Femur (tissue), 1 donor: ENCODE measurements at regions not wholly inside any gene's neighbourhood (a gene's known extent, or its start where the extent isn't known, plus 50 kb on each side); places are given as distances from the start of the nearest gene placed in this dataset.
"Not testable (repeated sequence)": the region's sequence is repeated elsewhere in the genome, so short reads cannot be mapped to it uniquely, and the experiment has no call there.

Experiments used
- DNase-seq: peaks from one replicate; pipeline ENCODE4 v3.0.0-alpha.2; 2017

- DNase-seq: no peak
Observed at GRCh38 chr16:72590151-72590937, 418.4 kb upstream of the PMFBP1 start.

GRCh38 chr16:72588551-72588950 is 416.6 kb upstream of the PMFBP1 start:
- no peak for DNase-seq

GRCh38 chr16:72578061-72578460 is 406.1 kb upstream of the PMFBP1 start:
- DNase-seq: not testable (repeated sequence)

- no peak for DNase-seq
Observed at GRCh38 chr16:72576189-72576588, 404.2 kb upstream of the PMFBP1 start.

DNA sequence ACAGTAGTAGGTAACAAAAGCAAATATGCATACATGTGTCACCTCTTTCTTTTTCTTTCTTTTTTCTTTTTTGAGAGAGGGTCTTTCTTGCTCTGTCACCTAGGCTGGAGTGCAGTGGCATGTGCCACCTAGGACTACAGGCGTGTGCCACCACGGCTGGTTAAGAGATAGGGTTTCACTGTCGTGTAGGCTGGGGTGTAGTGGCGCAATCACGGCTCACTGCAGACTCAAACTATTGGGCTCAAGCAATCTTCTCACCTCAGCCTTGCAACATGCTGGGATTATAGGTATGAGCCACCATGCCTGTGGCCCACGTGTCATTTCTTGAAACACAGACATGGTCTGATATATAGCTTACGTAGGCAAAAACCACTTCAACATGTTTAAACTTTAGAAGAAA is 397.7 kb upstream of the PMFBP1 start:
- no peak for DNase-seq

- DNase-seq: no peak
Observed at GRCh38 chr16:72568502-72568901, 396.5 kb upstream of the PMFBP1 start.

DNA sequence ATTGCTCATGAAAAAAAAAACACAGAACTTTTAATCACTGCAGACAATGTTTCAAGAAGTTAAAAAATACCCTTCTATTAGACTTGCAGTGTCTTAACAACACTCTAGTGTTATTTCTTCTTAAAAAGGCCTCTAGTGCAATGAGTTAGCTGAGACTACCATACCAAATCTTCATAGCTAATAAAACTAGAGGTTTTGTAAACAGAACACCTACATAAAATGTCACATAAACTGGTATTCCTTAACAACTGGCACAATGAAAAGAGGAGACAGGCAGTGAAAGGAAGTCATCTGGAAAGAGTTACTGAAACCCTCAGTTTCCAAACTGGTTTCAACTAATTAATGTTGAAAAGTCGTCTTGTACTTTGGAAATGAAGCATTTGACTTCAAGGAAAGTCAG is 394.2 kb upstream of the PMFBP1 start:
- DNase-seq: no peak

GRCh38 chr16:72565106-72565505 is 393.2 kb upstream of the PMFBP1 start:
- DNase-seq: no peak

DNA sequence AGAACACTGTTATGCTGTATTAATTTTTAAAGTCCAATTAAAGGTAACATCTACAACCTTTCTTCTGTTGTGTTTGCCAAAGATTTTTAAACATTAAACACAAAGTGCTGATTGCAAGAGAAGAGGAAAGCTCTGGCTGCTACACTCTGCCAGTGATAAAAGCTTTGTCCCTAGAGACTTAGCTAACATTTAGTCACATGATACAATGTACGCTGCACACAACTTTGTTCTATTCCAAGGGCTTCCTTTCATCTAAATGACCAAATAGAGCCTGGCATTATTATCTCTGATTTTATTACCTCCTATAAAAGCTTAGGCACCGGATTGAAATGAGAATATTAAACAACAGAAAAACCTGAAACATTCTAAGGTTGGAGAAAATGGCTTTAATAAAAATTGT is 388.7 kb upstream of the PMFBP1 start:
- no peak for DNase-seq

DNA sequence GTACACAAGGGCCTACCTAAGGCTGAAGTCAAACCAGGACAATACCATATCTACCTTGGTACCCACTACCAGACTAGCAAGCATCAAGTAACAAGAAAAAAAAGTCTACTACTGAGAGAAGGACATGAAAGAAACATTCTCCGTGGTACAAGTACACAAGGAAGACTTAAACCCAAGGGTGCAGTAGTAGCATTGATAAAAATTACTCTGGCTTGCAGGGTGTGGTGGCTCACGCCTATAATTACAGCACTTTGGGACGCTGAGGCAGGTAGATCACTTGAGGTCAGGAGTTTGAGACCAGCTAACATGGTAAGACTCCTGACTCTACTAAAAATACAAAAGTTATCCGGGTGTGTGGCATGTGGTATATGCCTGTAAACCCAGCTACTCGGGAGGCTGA is 386.5 kb upstream of the PMFBP1 start:
- DNase-seq: no peak

DNA sequence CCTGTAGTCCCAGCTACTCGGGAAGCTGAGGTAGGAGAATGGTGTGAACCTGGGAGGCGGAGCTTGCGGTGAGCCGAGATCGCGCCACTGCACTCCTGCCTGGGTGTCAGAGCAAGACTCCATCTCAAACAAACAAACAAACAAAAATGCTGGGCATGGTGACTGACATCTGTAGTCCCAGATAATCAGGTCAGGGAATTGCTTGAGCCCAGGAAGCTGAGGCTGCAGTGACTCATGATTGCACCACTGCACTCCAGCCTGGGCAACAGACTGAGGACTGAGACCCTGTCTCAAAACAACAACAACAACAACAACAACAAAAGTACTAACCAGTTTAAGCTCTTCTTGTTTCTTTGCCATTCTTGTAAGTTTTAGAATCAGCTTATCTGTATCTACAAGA is 383.0 kb upstream of the PMFBP1 start:
- no peak for DNase-seq

DNA sequence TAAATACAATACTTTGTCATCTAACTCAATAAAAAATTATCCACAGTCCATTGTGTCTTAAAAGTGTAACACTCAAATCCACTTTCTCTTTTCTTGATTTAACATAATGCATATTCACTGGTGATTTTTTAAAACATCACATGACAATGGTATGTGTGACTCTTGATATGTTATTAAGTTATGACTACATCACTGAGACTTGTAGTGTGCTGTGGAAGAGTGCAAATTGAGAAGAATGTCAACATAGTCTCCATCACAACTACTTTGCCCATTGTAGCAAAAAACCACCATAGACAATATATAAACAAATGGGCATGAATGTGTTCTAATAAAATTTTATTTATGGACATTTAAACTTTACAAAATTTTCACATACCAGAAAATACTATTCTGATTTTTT is 380.7 kb upstream of the PMFBP1 start:
- no peak for DNase-seq

- no peak for DNase-seq
Observed at GRCh38 chr16:72551649-72552048, 379.7 kb upstream of the PMFBP1 start.

DNA sequence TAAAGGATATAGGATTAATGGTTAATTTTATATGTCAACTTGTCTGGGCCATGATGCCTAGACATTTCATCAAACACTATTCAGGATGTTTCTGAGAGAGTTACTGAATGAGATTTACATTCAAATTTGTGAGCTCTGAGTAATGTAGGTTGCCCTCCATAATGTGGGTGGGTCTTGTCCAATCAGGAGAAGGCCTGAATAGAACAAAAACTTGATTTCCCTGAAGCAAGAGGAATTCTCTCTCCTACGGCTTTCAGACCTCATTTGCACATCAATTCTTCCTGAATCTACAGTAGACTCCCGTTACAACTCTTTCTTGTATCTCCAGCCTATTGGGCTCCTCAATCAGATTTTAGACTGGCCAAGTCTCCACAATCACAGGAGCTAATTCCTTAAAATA is 377.9 kb upstream of the PMFBP1 start:
- DNase-seq: no peak

- DNase-seq: no peak
Observed at GRCh38 chr16:72542102-72542501, 370.1 kb upstream of the PMFBP1 start.

GRCh38 chr16:72537664-72538063 is 365.7 kb upstream of the PMFBP1 start:
- no peak for DNase-seq

DNA sequence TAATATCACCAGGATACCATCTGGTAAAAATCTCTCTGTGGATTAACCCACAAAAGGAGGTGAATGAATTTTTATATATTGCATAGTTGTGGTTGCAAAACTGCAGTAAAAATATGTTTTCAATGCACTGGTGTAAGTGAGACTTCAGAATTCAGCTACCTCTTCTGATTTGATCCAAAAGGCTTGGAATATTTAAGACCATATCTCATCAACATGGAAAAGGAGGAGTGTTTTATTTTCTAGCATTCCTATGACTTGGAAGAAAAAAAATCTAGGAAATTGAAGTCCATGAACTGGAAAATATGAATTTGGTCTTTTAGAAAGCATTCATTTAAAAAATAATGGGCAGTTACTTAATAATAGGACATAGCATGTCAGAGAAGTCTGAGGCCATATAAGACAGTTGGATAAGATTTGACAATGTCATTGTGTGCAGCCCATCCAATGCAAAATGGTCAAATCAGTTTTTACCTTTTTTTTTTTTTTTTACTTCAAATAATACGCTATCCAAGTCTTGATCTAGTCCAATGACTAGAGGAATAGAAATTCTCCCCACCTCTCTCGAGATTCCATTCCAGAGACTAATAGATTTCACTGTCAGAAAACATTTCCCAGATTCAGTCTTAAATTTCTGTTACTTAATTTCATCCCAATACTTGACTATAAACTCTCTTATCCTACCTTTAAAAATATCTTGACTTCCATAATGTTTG is 364.9 kb upstream of the PMFBP1 start:
- DNase-seq: no peak

DNA sequence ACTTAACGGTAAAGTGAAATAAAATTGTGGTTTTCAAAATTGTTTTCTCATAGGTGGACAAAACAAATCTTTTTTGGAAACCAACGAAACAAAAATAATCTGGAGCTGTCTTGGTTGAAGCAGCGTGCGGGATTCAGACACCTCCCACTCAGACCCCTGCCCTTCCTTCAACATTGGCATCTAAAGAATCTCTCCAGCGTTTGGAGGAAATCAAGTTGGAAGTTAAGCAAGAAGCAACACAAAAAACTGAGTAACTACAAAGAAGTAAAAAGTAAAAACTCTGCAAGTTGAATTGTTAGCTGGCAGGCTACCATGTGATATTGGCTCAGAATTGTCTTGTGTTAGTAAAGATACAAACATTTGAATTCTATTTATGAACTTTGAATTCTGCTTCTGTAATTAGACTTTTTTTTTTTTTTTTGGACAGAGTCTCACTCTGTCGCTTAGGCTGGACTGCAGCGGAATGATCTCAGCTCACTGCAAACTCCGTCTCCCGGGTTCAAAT is 361.0 kb upstream of the PMFBP1 start:
- no peak for DNase-seq

GRCh38 chr16:72530434-72530833 is 358.5 kb upstream of the PMFBP1 start:
- DNase-seq: no peak

DNA sequence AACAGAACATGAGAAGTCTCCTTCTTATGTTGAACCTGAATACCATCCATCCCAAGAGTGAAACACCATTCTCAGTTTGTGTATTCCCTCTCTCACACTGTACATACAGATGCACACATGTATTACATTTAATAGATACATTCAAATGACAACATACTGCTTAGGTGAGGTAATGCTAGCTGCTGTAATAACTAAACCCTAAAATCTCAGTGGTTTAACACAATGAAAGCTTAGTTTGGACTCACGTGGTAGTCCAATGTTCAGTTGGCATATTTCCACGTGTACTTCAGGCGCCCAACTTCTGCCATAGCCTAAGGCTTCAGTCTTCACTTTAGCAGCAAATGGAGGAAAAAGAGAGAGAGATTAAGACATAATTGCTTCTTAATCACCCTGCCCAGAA is 351.1 kb upstream of the PMFBP1 start:
- DNase-seq: no peak

DNA sequence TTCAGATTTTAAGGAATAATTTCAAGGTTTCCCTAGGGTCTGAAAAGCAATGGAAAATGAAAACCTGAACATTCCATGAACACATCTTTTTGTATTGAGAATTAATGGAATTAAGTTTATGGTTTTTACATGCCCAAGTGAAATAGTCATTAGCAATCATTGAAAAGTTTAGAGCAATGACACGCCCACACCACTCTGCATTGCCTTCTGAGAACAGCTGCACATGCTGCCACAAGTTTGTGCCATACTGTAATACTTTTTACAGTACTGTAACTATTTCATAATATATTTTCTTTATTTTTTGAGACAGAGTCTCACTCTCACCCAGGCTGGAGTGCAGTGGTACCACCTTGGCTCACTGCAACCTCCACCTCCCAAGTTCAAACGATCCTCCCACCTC is 345.2 kb upstream of the PMFBP1 start:
- DNase-seq: no peak

GRCh38 chr16:72511171-72511570 is 339.2 kb upstream of the PMFBP1 start:
- no peak for DNase-seq

- no peak for DNase-seq
Observed at GRCh38 chr16:72508191-72508590, 336.2 kb upstream of the PMFBP1 start.

DNA sequence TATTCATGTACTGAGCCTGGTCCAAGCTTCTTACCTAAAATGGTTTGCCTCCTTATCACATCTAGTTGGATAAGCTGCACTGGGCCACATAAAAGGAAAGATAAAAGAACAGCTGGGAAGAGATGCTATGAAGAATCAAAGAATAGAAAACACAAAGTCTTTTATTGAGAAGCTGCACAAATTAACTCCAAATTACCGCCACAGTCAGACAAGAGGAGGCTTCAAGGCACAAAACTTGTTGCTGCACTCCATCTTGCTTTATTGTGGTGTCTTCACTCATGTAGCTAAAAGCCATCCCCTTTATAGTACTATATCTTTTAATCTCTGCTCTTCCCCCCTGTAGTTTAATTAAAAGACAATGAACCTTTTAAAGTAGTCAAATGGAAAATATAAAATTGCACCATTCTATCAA is 330.6 kb upstream of the PMFBP1 start:
- DNase-seq: no peak
